BLaER1 (cell line): ENCODE measurements at regions not wholly inside any gene's neighbourhood (a gene's known extent, or its start where the extent isn't known, plus 50 kb on each side); places are given as distances from the start of the nearest gene placed in this dataset.
A peak's percentile ranks its signal among the peaks of the same experiment; 100 is the strongest.
"Not testable (repeated sequence)": the region's sequence is repeated elsewhere in the genome, so short reads cannot be mapped to it uniquely, and the experiment has no call there.

Experiments used
- H3K27ac ChIP-seq: shearing (Covaris generic); formaldehyde crosslinking; 2 replicates; pipeline ENCODE4 v1.8.1; 2022
- H3K27me3 ChIP-seq: shearing (Covaris generic); formaldehyde crosslinking; 2 replicates; pipeline ENCODE4 v1.8.1; 2022
- H3K36me3 ChIP-seq: shearing (Covaris generic); formaldehyde crosslinking; 2 replicates; pipeline ENCODE4 v1.8.1; 2022
- H3K4me1 ChIP-seq: shearing (Covaris generic); formaldehyde crosslinking; 2 replicates; pipeline ENCODE4 v1.8.1; 2022
- H3K4me2 ChIP-seq: shearing (Covaris generic); formaldehyde crosslinking; 2 replicates; pipeline ENCODE4 v1.8.1; 2022
- H3K4me3 ChIP-seq: shearing (Covaris generic); formaldehyde crosslinking; 2 replicates; pipeline ENCODE4 v1.8.1; 2022
- H3K9ac ChIP-seq: shearing (Covaris generic); formaldehyde crosslinking; 2 replicates; pipeline ENCODE4 v1.8.1; 2022
- H3K9me3 ChIP-seq: shearing (Covaris generic); formaldehyde crosslinking; 2 replicates; pipeline ENCODE4 v1.8.1; 2022
- H4K20me1 ChIP-seq: shearing (Covaris generic); formaldehyde crosslinking; 2 replicates; pipeline ENCODE4 v1.8.1; 2022
- Cebpa-rat ChIP-seq: shearing (Covaris generic); IDR thresholded peaks from 2 replicates; pipeline ENCODE4 v1.8.1; 2022

GRCh38 chr11:36748836-36749235 is 150.8 kb upstream of the RAG2 start:
- H3K27me3 ChIP-seq, result no peaks in the 10 kb centered on the region
- H3K9me3 ChIP-seq, result no peaks in the 10 kb centered on the region
- H3K36me3 ChIP-seq, result no peaks in the 10 kb centered on the region
- no peak overlapping the region for H3K4me2 ChIP-seq
- no peaks in the 10 kb centered on the region for H4K20me1 ChIP-seq
- H3K27ac ChIP-seq, result no peak overlapping the region
- no peaks in the 10 kb centered on the region for H3K4me1 ChIP-seq
- no peak overlapping the region for H3K4me3 ChIP-seq
- H3K9ac ChIP-seq, result no peak overlapping the region
- TF ChIP-seq Cebpa-rat, result no peak

- Histone ChIP-seq H3K4me2 (no peak overlapping the region), H4K20me1 (no peaks in the 10 kb centered on the region)
- TF ChIP-seq Cebpa-rat, result no peak
Measured at GRCh38 chr11:36746886-36747710, 149.1 kb upstream of the RAG2 start.

GRCh38 chr11:36744375-36745168 is 146.5 kb upstream of the RAG2 start:
- Histone ChIP-seq H3K27me3 (no peaks in the 10 kb centered on the region), H3K4me2 (no peak overlapping the region), H4K20me1 (no peaks in the 10 kb centered on the region), H3K4me1 (no peaks in the 10 kb centered on the region), H3K4me3 (no peak overlapping the region), H3K36me3 (no peaks in the 10 kb centered on the region), H3K27ac (no peak overlapping the region), H3K9ac (no peak overlapping the region), H3K9me3 (no peaks in the 10 kb centered on the region)
- TF ChIP-seq Cebpa-rat, result no peak

More at GRCh38 chr11:36746886-36747710, 149.1 kb upstream of the RAG2 start:
- H3K27me3 ChIP-seq, result no peaks in the 10 kb centered on the region
- H3K9ac ChIP-seq, result no peak overlapping the region
- H3K4me3 ChIP-seq, result no peak overlapping the region
- no peaks in the 10 kb centered on the region for H3K36me3 ChIP-seq
- no peaks in the 10 kb centered on the region for H3K9me3 ChIP-seq
- H3K27ac ChIP-seq, result no peak overlapping the region
- H3K4me1 ChIP-seq, result no peaks in the 10 kb centered on the region

- no peaks in the 10 kb centered on the region for H3K9me3 ChIP-seq
- H3K27me3 ChIP-seq, result no peaks in the 10 kb centered on the region
- no peak overlapping the region for H3K27ac ChIP-seq
- no peak overlapping the region for H3K4me3 ChIP-seq
- no peak overlapping the region for H3K4me2 ChIP-seq
- TF ChIP-seq Cebpa-rat, result no peak
- H3K9ac ChIP-seq, result no peak overlapping the region
- H4K20me1 ChIP-seq, result no peaks in the 10 kb centered on the region
- H3K36me3 ChIP-seq, result no peaks in the 10 kb centered on the region
- peaks cover 15% of the 10 kb centered on the region for H3K4me1 ChIP-seq
Measured at GRCh38 chr11:36743039-36743438, 145.0 kb upstream of the RAG2 start.

- no peaks in the 10 kb centered on the region for H3K36me3 ChIP-seq
- H4K20me1 ChIP-seq, result no peaks in the 10 kb centered on the region
- H3K4me3 ChIP-seq, result no peak overlapping the region
- no peaks in the 10 kb centered on the region; the same call in 1 of the 2 replicates for H3K9me3 ChIP-seq
- no peak overlapping the region for H3K9ac ChIP-seq
- H3K27me3 ChIP-seq, result no peaks in the 10 kb centered on the region
- H3K4me1 ChIP-seq, result peaks cover 17% of the 10 kb centered on the region
- no peak overlapping the region for H3K27ac ChIP-seq
- TF ChIP-seq Cebpa-rat, result no peak
- H3K4me2 ChIP-seq, result no peak overlapping the region
Measured at GRCh38 chr11:36741515-36741914, 143.5 kb upstream of the RAG2 start.

- H3K4me2 ChIP-seq, result peak overlapping the region; percentile 42
- no peaks in the 10 kb centered on the region for H4K20me1 ChIP-seq
- no peaks in the 10 kb centered on the region; the same call in 1 of the 2 replicates for H3K9me3 ChIP-seq
- TF ChIP-seq Cebpa-rat, result no peak
- no peaks in the 10 kb centered on the region for H3K27me3 ChIP-seq
- no peak overlapping the region for H3K9ac ChIP-seq
- no peaks in the 10 kb centered on the region for H3K36me3 ChIP-seq
- no peak overlapping the region for H3K27ac ChIP-seq
- no peak overlapping the region for H3K4me3 ChIP-seq
- peaks cover 17% of the 10 kb centered on the region for H3K4me1 ChIP-seq
Measured at GRCh38 chr11:36738292-36738861, 140.3 kb upstream of the RAG2 start.

- H3K9ac ChIP-seq, result no peak overlapping the region
- no peaks in the 10 kb centered on the region; the same call in 1 of the 2 replicates for H3K9me3 ChIP-seq
- no peak for TF ChIP-seq Cebpa-rat
- no peak overlapping the region for H3K4me3 ChIP-seq
- no peaks in the 10 kb centered on the region for H3K36me3 ChIP-seq
- peaks cover 24% of the 10 kb centered on the region for H3K4me1 ChIP-seq
- no peak overlapping the region for H3K4me2 ChIP-seq
- no peaks in the 10 kb centered on the region for H4K20me1 ChIP-seq
- H3K27ac ChIP-seq, result no peak overlapping the region
- no peaks in the 10 kb centered on the region for H3K27me3 ChIP-seq
Measured at GRCh38 chr11:36736103-36736502, 138.1 kb upstream of the RAG2 start.

- not testable (repeated sequence) for H3K9me3 ChIP-seq, H3K4me2 ChIP-seq, H3K9ac ChIP-seq, H3K27me3 ChIP-seq, H3K4me3 ChIP-seq, H4K20me1 ChIP-seq, H3K27ac ChIP-seq, H3K36me3 ChIP-seq
- H3K4me1 ChIP-seq, result peaks cover 19% of the 10 kb centered on the region
Measured at GRCh38 chr11:36733721-36734120, 135.7 kb upstream of the RAG2 start.

GRCh38 chr11:36730761-36731160 is 132.7 kb upstream of the RAG2 start:
- Histone ChIP-seq H3K4me2 (peak overlapping the region; percentile 33; the same call in 1 of the 2 replicates), H3K4me3 (no peak overlapping the region), H3K9me3 (no peaks in the 10 kb centered on the region), H3K9ac (no peak overlapping the region), H4K20me1 (no peaks in the 10 kb centered on the region), H3K27ac (no peak overlapping the region), H3K36me3 (no peaks in the 10 kb centered on the region), H3K4me1 (peaks cover 10% of the 10 kb centered on the region), H3K27me3 (no peaks in the 10 kb centered on the region)
- TF ChIP-seq Cebpa-rat, result no peak

GRCh38 chr11:36729825-36730224 is 131.8 kb upstream of the RAG2 start:
- no peaks in the 10 kb centered on the region for H3K36me3 ChIP-seq
- H3K9me3 ChIP-seq, result no peaks in the 10 kb centered on the region
- peaks cover 16% of the 10 kb centered on the region for H3K4me1 ChIP-seq
- no peak overlapping the region for H3K27ac ChIP-seq
- no peaks in the 10 kb centered on the region for H4K20me1 ChIP-seq
- no peak overlapping the region for H3K4me3 ChIP-seq
- no peak overlapping the region for H3K9ac ChIP-seq
- no peak for TF ChIP-seq Cebpa-rat
- H3K4me2 ChIP-seq, result no peak overlapping the region
- no peaks in the 10 kb centered on the region for H3K27me3 ChIP-seq
